HG02981 (cell line): ENCODE measurements at regions not wholly inside any gene's neighbourhood (a gene's known extent, or its start where the extent isn't known, plus 50 kb on each side); places are given as distances from the start of the nearest gene placed in this dataset.

Experiments
- ATAC-seq: cut with Tn5 transposase; IDR thresholded peaks from one replicate; pipeline ENCODE4 v1.9.1; 2021; ENCODE audit warnings: mild to moderate bottlenecking, moderate library complexity; ENCODE audit not compliant: unreplicated experiment

GRCh38 chr12:126316411-126316810, 1251.2 kb downstream of the AACS start:
- no peak for ATAC-seq

GRCh38 chr12:126337556-126338441, 1272.6 kb downstream of the AACS start:
- no peak for ATAC-seq

- ATAC-seq, result no peak
These were observed 1277.6 kb downstream of the AACS start for GRCh38 chr12:126342866-126343265.

GRCh38 chr12:126343321-126343720, 1278.1 kb downstream of the AACS start:
- ATAC-seq, result no peak

GRCh38 chr12:126346087-126346486, 1280.9 kb downstream of the AACS start:
- ATAC-seq, result no peak

GRCh38 chr12:126347421-126347820, 1282.2 kb downstream of the AACS start:
- ATAC-seq, result no peak

GRCh38 chr12:126349383-126349782, 1284.1 kb downstream of the AACS start:
- no peak for ATAC-seq

- no peak for ATAC-seq
These were observed 1288.4 kb downstream of the AACS start for GRCh38 chr12:126353604-126354003.

GRCh38 chr12:126354633-126355032, 1289.4 kb downstream of the AACS start:
- ATAC-seq, result no peak

GRCh38 chr12:126355346-126355745, 1290.1 kb downstream of the AACS start:
- ATAC-seq, result no peak

- no peak for ATAC-seq
These were observed 1293.6 kb downstream of the AACS start for GRCh38 chr12:126358806-126359205.

GRCh38 chr12:126359216-126359615, 1294.0 kb downstream of the AACS start:
- ATAC-seq, result no peak

GRCh38 chr12:126361804-126362203, 1296.6 kb downstream of the AACS start:
- no peak for ATAC-seq

GRCh38 chr12:126362493-126362892, 1297.3 kb downstream of the AACS start:
- no peak for ATAC-seq

- no peak for ATAC-seq
These were observed 1297.7 kb downstream of the AACS start for GRCh38 chr12:126362964-126363363.

GRCh38 chr12:126369487-126370463, 1304.5 kb downstream of the AACS start:
- no peak for ATAC-seq

- no peak for ATAC-seq
These were observed 1318.3 kb downstream of the AACS start for GRCh38 chr12:126383506-126383905.

GRCh38 chr12:126384026-126384564, 1318.9 kb downstream of the AACS start:
- no peak for ATAC-seq

GRCh38 chr12:126385785-126386184, 1320.5 kb downstream of the AACS start:
- no peak for ATAC-seq

- ATAC-seq, result no peak
These were observed 1324.1 kb downstream of the AACS start for GRCh38 chr12:126389220-126389841.

- ATAC-seq, result no peak
These were observed 1324.7 kb downstream of the AACS start for GRCh38 chr12:126389961-126390360.
